MM.1S (cell line): ENCODE measurements at regions not wholly inside any gene's neighbourhood (a gene's known extent, or its start where the extent isn't known, plus 50 kb on each side); places are given as distances from the start of the nearest gene placed in this dataset.

Source experiments
- DNase-seq: peaks from one replicate; pipeline ENCODE4 v3.0.0-alpha.2; 2015
- H2AFZ ChIP-seq: fragments of 300-600 bp; sonication (generic); 2 replicates; pipeline ENCODE4 v1.6.0; 2016; ENCODE audit warnings: antibody characterized with exemption, low read length
- H3F3A ChIP-seq: fragments of 300-600 bp; sonication (generic); 2 replicates; pipeline ENCODE4 v1.6.1; 2016; ENCODE audit warnings: mild to moderate bottlenecking, antibody characterized with exemption, low read length, moderate library complexity, mixed read lengths; ENCODE audit not compliant: insufficient read depth
- H3K27ac ChIP-seq: fragments of 300-600 bp; sonication (generic); 2 replicates; pipeline ENCODE4 v1.5.1; 2016; ENCODE audit warnings: mild to moderate bottlenecking, low read length
- H3K27me3 ChIP-seq: fragments of 300-600 bp; sonication (generic); replicated peaks from 2 replicates; pipeline ENCODE4 v1.6.0; 2016; ENCODE audit warnings: low read length; ENCODE audit not compliant: insufficient read depth
- H3K36me3 ChIP-seq: fragments of 300-600 bp; sonication (generic); replicated peaks from 2 replicates; pipeline ENCODE4 v1.6.1; 2016; ENCODE audit warnings: mild to moderate bottlenecking, low read length, mixed read lengths; ENCODE audit not compliant: insufficient read depth
- H3K4me1 ChIP-seq: fragments of 300-600 bp; sonication (generic); 2 replicates; pipeline ENCODE4 v1.6.1; 2016; ENCODE audit warnings: low read length, mixed read lengths
- H3K4me2 ChIP-seq: fragments of 300-600 bp; sonication (generic); 2 replicates; pipeline ENCODE4 v1.6.0; 2016; ENCODE audit warnings: low read depth, low read length
- H3K4me3 ChIP-seq: fragments of 300-600 bp; sonication (generic); 2 replicates; pipeline ENCODE4 v1.5.1; 2016; ENCODE audit warnings: low read length, mixed read lengths
- H3K79me2 ChIP-seq: fragments of 300-600 bp; sonication (generic); 2 replicates; pipeline ENCODE4 v1.6.1; 2016; ENCODE audit warnings: mixed run types, low read length, mixed read lengths
- H3K9ac ChIP-seq: fragments of 300-600 bp; sonication (generic); 2 replicates; pipeline ENCODE4 v1.6.1; 2016; ENCODE audit warnings: low read length, mixed read lengths
- H3K9me2 ChIP-seq: fragments of 300-600 bp; sonication (generic); replicated peaks from 2 replicates; pipeline ENCODE4 v1.6.1; 2016; ENCODE audit warnings: mild to moderate bottlenecking, low read length, mixed read lengths; ENCODE audit not compliant: insufficient read depth
- H3K9me3 ChIP-seq: fragments of 300-600 bp; sonication (generic); replicated peaks from 2 replicates; pipeline ENCODE4 v1.6.1; 2016; ENCODE audit warnings: mild to moderate bottlenecking, low read length, mixed read lengths; ENCODE audit not compliant: insufficient read depth
- H4K20me1 ChIP-seq: fragments of 300-600 bp; sonication (generic); 2 replicates; pipeline ENCODE4 v1.6.1; 2016; ENCODE audit warnings: mild to moderate bottlenecking, low read length, moderate library complexity, mixed read lengths; ENCODE audit not compliant: insufficient read depth
- CTCF ChIP-seq: fragments of 300-600 bp; sonication (generic); IDR thresholded peaks from 2 replicates; pipeline ENCODE4 v1.5.1; 2016; ENCODE audit warnings: antibody characterized with exemption, low read length, mixed read lengths
- EZH2 ChIP-seq: fragments of 300-600 bp; sonication (generic); optimal IDR thresholded peaks from 2 replicates; pipeline ENCODE3; 2017; ENCODE audit warnings: low read depth, mild to moderate bottlenecking, antibody characterized with exemption, low read length, mixed read lengths
- EZH2phosphoT487 ChIP-seq: fragments of 300-600 bp; sonication (generic); IDR thresholded peaks from 2 replicates; pipeline ENCODE4 v1.6.1; 2018; ENCODE audit warnings: antibody characterized with exemption, low read length

DNA sequence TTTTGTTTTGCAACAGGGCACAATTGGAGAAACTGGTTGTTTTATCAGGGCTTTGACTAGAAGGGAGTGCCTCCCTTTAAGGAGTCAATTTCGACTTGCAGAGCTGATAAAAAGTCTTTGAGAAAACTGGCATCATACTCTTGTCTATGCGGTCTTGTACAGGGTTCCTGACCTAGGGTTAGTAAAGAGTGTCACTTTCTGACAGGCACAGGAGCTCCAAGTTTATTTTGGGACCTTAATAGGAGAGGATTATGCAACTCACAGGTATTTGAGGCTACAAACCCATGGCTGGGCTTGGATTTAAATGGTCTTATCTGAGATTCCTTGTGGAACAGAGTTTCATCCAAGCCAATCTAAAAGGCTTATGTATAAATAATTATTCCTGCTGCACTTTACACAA is 365.4 kb downstream of the HTR1B start:
- Histone ChIP-seq H3K9ac (no peak overlapping the region), H3K36me3 (no peaks in the 10 kb centered on the region), H3K4me1 (no peaks in the 10 kb centered on the region), H3K4me3 (no peak overlapping the region), H3K79me2 (no peaks in the 10 kb centered on the region), H3K9me2 (no peaks in the 10 kb centered on the region), H3F3A (no peaks in the 10 kb centered on the region), H3K27me3 (no peaks in the 10 kb centered on the region), H3K27ac (no peak overlapping the region), H2AFZ (no peak overlapping the region), H4K20me1 (no peaks in the 10 kb centered on the region), H3K9me3 (no peaks in the 10 kb centered on the region), H3K4me2 (no peak overlapping the region)
- no peak for DNase-seq
- no peak for TF ChIP-seq EZH2phosphoT487
- no peak for TF ChIP-seq CTCF
- no peak for TF ChIP-seq EZH2

- H2AFZ ChIP-seq = no peak overlapping the region
- no peaks in the 10 kb centered on the region for H3K9me3 ChIP-seq
- no peak overlapping the region for H3K4me2 ChIP-seq
- H3K4me3 ChIP-seq = no peak overlapping the region
- no peak for DNase-seq
- H3K9ac ChIP-seq = no peak overlapping the region
- no peaks in the 10 kb centered on the region for H4K20me1 ChIP-seq
- H3F3A ChIP-seq = no peaks in the 10 kb centered on the region
- H3K9me2 ChIP-seq = no peaks in the 10 kb centered on the region
- no peak for TF ChIP-seq EZH2
- no peak for TF ChIP-seq CTCF
- TF ChIP-seq EZH2phosphoT487 = no peak
- H3K4me1 ChIP-seq = no peaks in the 10 kb centered on the region
- H3K27me3 ChIP-seq = no peaks in the 10 kb centered on the region
- H3K79me2 ChIP-seq = no peaks in the 10 kb centered on the region
- no peak overlapping the region for H3K27ac ChIP-seq
- H3K36me3 ChIP-seq = no peaks in the 10 kb centered on the region
Measured at GRCh38 chr6:77095936-77096627, 367.2 kb downstream of the HTR1B start.

GRCh38 chr6:77094821-77095220 is 368.5 kb downstream of the HTR1B start:
- no peak overlapping the region for H3K4me3 ChIP-seq
- TF ChIP-seq CTCF (no peak), EZH2phosphoT487 (no peak), EZH2 (no peak)
- no peaks in the 10 kb centered on the region for H4K20me1 ChIP-seq
- no peaks in the 10 kb centered on the region for H3K9me3 ChIP-seq
- H3K4me2 ChIP-seq = no peak overlapping the region
- H3K9ac ChIP-seq = no peak overlapping the region
- H3K79me2 ChIP-seq = no peaks in the 10 kb centered on the region
- H3K9me2 ChIP-seq = no peaks in the 10 kb centered on the region
- no peak overlapping the region for H3K27ac ChIP-seq
- no peaks in the 10 kb centered on the region for H3K4me1 ChIP-seq
- H3K27me3 ChIP-seq = no peaks in the 10 kb centered on the region
- H3K36me3 ChIP-seq = no peaks in the 10 kb centered on the region
- no peak for DNase-seq
- H2AFZ ChIP-seq = no peak overlapping the region
- no peaks in the 10 kb centered on the region for H3F3A ChIP-seq
